Breast epithelium (tissue), 3 donors: ENCODE measurements at regions not wholly inside any gene's neighbourhood (a gene's known extent, or its start where the extent isn't known, plus 50 kb on each side); places are given as distances from the start of the nearest gene placed in this dataset.

Experiments used
- CTCF ChIP-seq, 3 donors: fragments of 450-650 bp; IDR thresholded peaks; one replicate each; pipeline ENCODE4 v1.5.1; 2016 to 2017; ENCODE audit warnings: antibody characterized with exemption in 3 of 3, mild to moderate bottlenecking in 3 of 3, moderate library complexity in 3 of 3
- POLR2AphosphoS5 ChIP-seq, 3 donors: sonication (generic); formaldehyde crosslinking; IDR thresholded peaks; one replicate each; pipeline ENCODE4 v1.6.1; 2017; ENCODE audit warnings: antibody characterized with exemption in 3 of 3

DNA sequence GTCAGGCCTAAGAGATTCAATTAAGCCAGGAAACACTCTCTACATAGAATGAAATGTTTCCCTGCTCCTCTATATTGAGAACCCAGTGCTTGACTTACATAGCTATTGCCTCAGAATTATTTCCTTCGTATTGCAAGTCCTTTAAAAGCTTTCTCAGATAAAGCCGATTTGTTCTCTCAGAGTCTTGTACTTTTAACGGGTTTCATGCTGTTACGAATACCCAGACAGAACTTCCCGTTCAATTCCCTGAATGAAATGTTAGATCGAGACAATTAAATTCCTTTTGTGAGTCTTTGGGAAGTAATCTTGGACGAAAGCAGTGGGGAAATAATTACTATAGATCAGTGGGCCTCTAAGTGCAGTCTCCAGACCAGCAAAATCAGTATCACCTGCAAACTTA lies 102.8 kb upstream of the CHL1 start:
- TF ChIP-seq CTCF (IDR thresholded peaks at IDR 0.05) (no peak), POLR2AphosphoS5 (IDR thresholded peaks at IDR 0.05) (no peak)
